DOHH2 (cell line): ENCODE measurements at regions not wholly inside any gene's neighbourhood (a gene's known extent, or its start where the extent isn't known, plus 50 kb on each side); places are given as distances from the start of the nearest gene placed in this dataset.

Experiments used
- H3F3A ChIP-seq: fragments of 200-600 bp; sonication (generic), shearing (Covaris generic); 2 replicates; pipeline ENCODE4 v1.6.0; 2016; ENCODE audit warnings: antibody characterized with exemption, mild to moderate bottlenecking; ENCODE audit not compliant: control insufficient read depth, insufficient read depth
- H3K27ac ChIP-seq: fragments of 200-600 bp; sonication (generic); 2 replicates; pipeline ENCODE4 v1.5.1; 2014; ENCODE audit warnings: low read depth, mild to moderate bottlenecking, low read length, moderate library complexity
- H3K27me3 ChIP-seq: fragments of 200-600 bp; sonication (generic); 2 replicates; pipeline ENCODE4 v1.6.1; 2014; ENCODE audit warnings: mild to moderate bottlenecking, low read length, mixed read lengths; ENCODE audit not compliant: control insufficient read depth
- H3K36me3 ChIP-seq: fragments of 200-600 bp; sonication (generic); 2 replicates; pipeline ENCODE4 v1.6.1; 2014; ENCODE audit warnings: mild to moderate bottlenecking, low read length, moderate library complexity, mixed read lengths; ENCODE audit not compliant: control insufficient read depth
- H3K4me1 ChIP-seq: fragments of 200-600 bp; sonication (generic); 2 replicates; pipeline ENCODE4 v1.6.1; 2014; ENCODE audit warnings: mild to moderate bottlenecking, low read length, mixed read lengths; ENCODE audit not compliant: control insufficient read depth
- H3K4me2 ChIP-seq: fragments of 200-600 bp; sonication (generic); 2 replicates; pipeline ENCODE4 v1.6.0; 2014; ENCODE audit warnings: mild to moderate bottlenecking, low read length, moderate library complexity
- H3K4me3 ChIP-seq: fragments of 200-600 bp; sonication (generic); 2 replicates; pipeline ENCODE4 v1.5.1; 2014; ENCODE audit warnings: mild to moderate bottlenecking, low read length, mixed read lengths
- H3K79me2 ChIP-seq: fragments of 200-600 bp; sonication (generic); 2 replicates; pipeline ENCODE4 v1.6.1; 2014; ENCODE audit warnings: mild to moderate bottlenecking, low read length, mixed read lengths; ENCODE audit not compliant: control insufficient read depth
- H3K9me2 ChIP-seq: fragments of 200-600 bp; sonication (generic); replicated peaks from 2 replicates; pipeline ENCODE4 v1.6.1; 2014; ENCODE audit warnings: mild to moderate bottlenecking, low read length, mixed read lengths; ENCODE audit not compliant: control insufficient read depth
- H3K9me3 ChIP-seq: fragments of 200-600 bp; sonication (generic); 2 replicates; pipeline ENCODE4 v1.6.1; 2014; ENCODE audit warnings: antibody characterized with exemption, low read length, mixed read lengths; ENCODE audit not compliant: control insufficient read depth, insufficient read depth
- H4K20me1 ChIP-seq: fragments of 200-600 bp; sonication (generic); 2 replicates; pipeline ENCODE4 v1.6.0; 2014; ENCODE audit warnings: low read depth, mild to moderate bottlenecking, antibody characterized with exemption, low read length, moderate library complexity; ENCODE audit not compliant: control insufficient read depth, insufficient read depth
- EZH2phosphoT487 ChIP-seq: fragments of 200-600 bp; sonication (generic); IDR thresholded peaks from 2 replicates; pipeline ENCODE4 v1.6.1; 2017; ENCODE audit warnings: borderline replicate concordance, mild to moderate bottlenecking, antibody characterized with exemption, low read length, moderate library complexity, mixed read lengths
- TF ChIP-seq, protein P1 (sequence below): fragments of 200-600 bp; sonication (generic); IDR thresholded peaks from one replicate; pipeline ENCODE4 v1.5.1; 2014; ENCODE audit warnings: antibody characterized with exemption, mild to moderate bottlenecking, low read depth, low read length; ENCODE audit not compliant: poor library complexity, severe bottlenecking

DNA sequence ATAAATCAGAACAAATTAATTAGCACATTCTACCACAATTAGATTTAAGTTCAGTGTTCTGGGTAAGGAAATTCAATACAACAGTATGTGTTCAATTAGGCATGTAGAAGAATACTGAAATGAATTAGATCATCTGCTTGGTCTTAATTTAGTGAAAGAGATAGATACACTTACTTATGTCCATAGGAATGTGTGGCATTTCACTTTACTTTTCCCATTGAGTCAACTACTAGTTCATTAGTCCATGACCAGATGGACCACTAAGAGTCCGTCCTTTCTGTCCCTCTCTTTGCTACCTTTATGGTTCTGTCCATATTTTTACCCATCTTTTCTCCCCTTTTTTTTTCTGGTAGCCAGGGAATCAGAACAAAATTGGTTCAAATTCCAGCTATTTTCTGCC, 276.9 kb downstream of the OSTF1 start:
- Histone ChIP-seq H3K9me2 (no peaks in the 10 kb centered on the region), H3K4me3 (no peak overlapping the region), H4K20me1 (no peaks in the 10 kb centered on the region), H3K4me1 (no peaks in the 10 kb centered on the region), H3F3A (no peaks in the 10 kb centered on the region), H3K4me2 (no peak overlapping the region), H3K36me3 (no peaks in the 10 kb centered on the region), H3K27me3 (no peaks in the 10 kb centered on the region), H3K79me2 (no peaks in the 10 kb centered on the region), H3K9me3 (no peaks in the 10 kb centered on the region), H3K27ac (no peak overlapping the region)
- no peak for TF ChIP-seq EZH2phosphoT487
- TF ChIP-seq, protein P1, sequence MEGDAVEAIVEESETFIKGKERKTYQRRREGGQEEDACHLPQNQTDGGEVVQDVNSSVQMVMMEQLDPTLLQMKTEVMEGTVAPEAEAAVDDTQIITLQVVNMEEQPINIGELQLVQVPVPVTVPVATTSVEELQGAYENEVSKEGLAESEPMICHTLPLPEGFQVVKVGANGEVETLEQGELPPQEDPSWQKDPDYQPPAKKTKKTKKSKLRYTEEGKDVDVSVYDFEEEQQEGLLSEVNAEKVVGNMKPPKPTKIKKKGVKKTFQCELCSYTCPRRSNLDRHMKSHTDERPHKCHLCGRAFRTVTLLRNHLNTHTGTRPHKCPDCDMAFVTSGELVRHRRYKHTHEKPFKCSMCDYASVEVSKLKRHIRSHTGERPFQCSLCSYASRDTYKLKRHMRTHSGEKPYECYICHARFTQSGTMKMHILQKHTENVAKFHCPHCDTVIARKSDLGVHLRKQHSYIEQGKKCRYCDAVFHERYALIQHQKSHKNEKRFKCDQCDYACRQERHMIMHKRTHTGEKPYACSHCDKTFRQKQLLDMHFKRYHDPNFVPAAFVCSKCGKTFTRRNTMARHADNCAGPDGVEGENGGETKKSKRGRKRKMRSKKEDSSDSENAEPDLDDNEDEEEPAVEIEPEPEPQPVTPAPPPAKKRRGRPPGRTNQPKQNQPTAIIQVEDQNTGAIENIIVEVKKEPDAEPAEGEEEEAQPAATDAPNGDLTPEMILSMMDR: no peak

DNA sequence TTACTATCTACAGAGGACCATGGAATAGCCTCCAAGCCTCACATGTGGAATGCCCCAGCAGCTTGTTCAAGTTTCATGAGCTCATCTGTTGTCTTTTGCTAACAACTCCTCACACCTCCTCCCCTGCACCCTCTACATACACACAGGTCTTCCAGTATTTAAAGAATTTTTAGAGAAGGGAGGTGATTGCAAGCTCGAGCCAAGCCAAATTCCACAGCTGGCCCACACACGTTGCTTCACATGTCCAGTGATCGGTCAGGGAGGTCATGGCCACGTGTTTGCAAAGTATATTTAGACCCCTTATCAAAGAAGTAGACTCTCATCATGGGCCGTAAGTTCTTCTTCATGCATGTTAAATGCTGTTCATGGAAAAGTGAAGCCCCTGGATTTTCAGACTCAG, 281.7 kb downstream of the OSTF1 start:
- H3K27ac ChIP-seq: no peak overlapping the region
- no peaks in the 10 kb centered on the region for H3F3A ChIP-seq
- no peaks in the 10 kb centered on the region for H3K9me3 ChIP-seq
- H3K79me2 ChIP-seq: no peaks in the 10 kb centered on the region
- TF ChIP-seq EZH2phosphoT487: no peak
- TF ChIP-seq, protein P1: no peak
- no peaks in the 10 kb centered on the region for H3K9me2 ChIP-seq
- no peaks in the 10 kb centered on the region for H3K36me3 ChIP-seq
- H3K4me2 ChIP-seq: no peak overlapping the region
- no peaks in the 10 kb centered on the region for H3K4me1 ChIP-seq
- no peaks in the 10 kb centered on the region for H4K20me1 ChIP-seq
- H3K27me3 ChIP-seq: no peaks in the 10 kb centered on the region
- H3K4me3 ChIP-seq: no peak overlapping the region

DNA sequence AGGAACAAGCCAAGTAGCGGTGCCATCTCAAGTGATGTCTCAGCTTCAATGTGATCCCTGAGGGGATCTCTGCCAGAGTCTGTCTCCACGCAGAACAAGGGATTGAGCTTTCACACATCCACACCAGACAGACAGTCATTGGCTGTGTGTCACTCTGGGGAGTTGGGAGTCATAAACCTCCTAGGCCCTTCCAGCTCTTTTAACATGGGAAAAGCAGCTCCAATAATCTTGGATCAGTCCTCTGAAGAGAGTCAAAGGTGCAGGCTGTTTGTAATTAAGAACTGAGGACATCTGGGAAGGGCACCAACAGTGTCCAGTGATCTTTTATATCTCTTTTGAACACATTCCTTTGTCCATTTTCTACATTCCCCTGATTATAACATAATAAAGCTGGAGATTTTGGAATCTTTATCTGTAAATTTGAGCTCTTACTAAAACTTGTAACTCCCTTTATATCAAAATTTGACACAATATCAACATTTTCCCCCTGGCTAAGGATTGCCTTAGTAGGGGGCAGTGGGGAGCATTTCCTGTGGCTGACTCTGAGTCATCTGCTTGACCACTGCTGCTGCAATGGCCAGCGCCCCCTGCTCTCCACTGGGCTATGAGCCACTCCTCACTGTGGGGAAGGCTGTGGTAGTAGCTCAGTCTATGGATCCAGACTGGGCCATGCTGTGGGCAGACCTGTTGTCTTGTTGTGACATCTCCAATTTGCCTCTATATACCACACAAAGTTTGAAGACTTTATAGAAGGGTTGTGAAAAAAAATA, 284.4 kb downstream of the OSTF1 start:
- H3K4me1 ChIP-seq: no peaks in the 10 kb centered on the region
- no peak for TF ChIP-seq EZH2phosphoT487
- TF ChIP-seq, protein P1: no peak
- H3K27ac ChIP-seq: no peak overlapping the region
- no peak overlapping the region for H3K4me2 ChIP-seq
- no peaks in the 10 kb centered on the region for H3K9me3 ChIP-seq
- no peaks in the 10 kb centered on the region for H3K79me2 ChIP-seq
- no peak overlapping the region for H3K4me3 ChIP-seq
- no peaks in the 10 kb centered on the region for H3F3A ChIP-seq
- no peaks in the 10 kb centered on the region for H4K20me1 ChIP-seq
- H3K9me2 ChIP-seq: no peaks in the 10 kb centered on the region
- no peaks in the 10 kb centered on the region for H3K36me3 ChIP-seq
- no peaks in the 10 kb centered on the region for H3K27me3 ChIP-seq
